ENCODE measurements at regions not wholly inside any gene's neighbourhood (a gene's known extent, or its start where the extent isn't known, plus 50 kb on each side); places are given as distances from the start of the nearest gene placed in this dataset.

- no peak for TF ChIP-seq CTCF (IDR thresholded peaks at IDR 0.05; ENCODE audit: insufficient read depth, low read depth, low read length)
- no peak for TF ChIP-seq EZH2 (IDR thresholded peaks at IDR 0.05; ENCODE audit: insufficient read depth, low read length)
Measured at GRCh38 chr18:79583984-79584401, 95.6 kb upstream of the CTDP1 start.

Measured in astrocyte (in vitro differentiated cells and primary cell).